GM21526 (cell line): ENCODE measurements at regions not wholly inside any gene's neighbourhood (a gene's known extent, or its start where the extent isn't known, plus 50 kb on each side); places are given as distances from the start of the nearest gene placed in this dataset.
"Not testable (repeated sequence)": the region's sequence is repeated elsewhere in the genome, so short reads cannot be mapped to it uniquely, and the experiment has no call there.

ENCODE experiments used
- ATAC-seq: cut with Tn5 transposase; IDR thresholded peaks from one replicate; pipeline ENCODE4 v1.9.1; 2021; ENCODE audit warnings: moderate library complexity; ENCODE audit not compliant: unreplicated experiment, low FRiP score

- ATAC-seq = no peak
These were observed 1937.3 kb downstream of the OLFM4 start for GRCh38 chr13:54965881-54966280.

GRCh38 chr13:54972838-54973237 is 1944.2 kb downstream of the OLFM4 start:
- ATAC-seq = no peak

- ATAC-seq = no peak
These were observed 1947.1 kb downstream of the OLFM4 start for GRCh38 chr13:54975676-54976075.

- no peak for ATAC-seq
These were observed 1952.0 kb downstream of the OLFM4 start for GRCh38 chr13:54980651-54981050.

GRCh38 chr13:54989418-54989817 is 1960.8 kb downstream of the OLFM4 start:
- no peak for ATAC-seq

- ATAC-seq = no peak
These were observed 1970.8 kb downstream of the OLFM4 start for GRCh38 chr13:54999399-54999907.

- ATAC-seq = no peak
These were observed 1971.4 kb downstream of the OLFM4 start for GRCh38 chr13:55000043-55000442.

- ATAC-seq = no peak
These were observed 1972.2 kb downstream of the OLFM4 start for GRCh38 chr13:55000844-55001243.

- ATAC-seq = no peak
These were observed 1973.3 kb downstream of the OLFM4 start for GRCh38 chr13:55001881-55002280.

- no peak for ATAC-seq
These were observed 1979.1 kb downstream of the OLFM4 start for GRCh38 chr13:55007681-55008080.

GRCh38 chr13:55013051-55013450 is 1984.4 kb downstream of the OLFM4 start:
- no peak for ATAC-seq

- no peak for ATAC-seq
These were observed 2000.7 kb downstream of the OLFM4 start for GRCh38 chr13:55029280-55029679.

- no peak for ATAC-seq
These were observed 2009.6 kb downstream of the OLFM4 start for GRCh38 chr13:55038230-55038629.

GRCh38 chr13:55053891-55054550 is 2025.4 kb downstream of the OLFM4 start:
- ATAC-seq = not testable (repeated sequence)

- ATAC-seq = not testable (repeated sequence)
These were observed 2027.1 kb downstream of the OLFM4 start for GRCh38 chr13:55055666-55056065.

- ATAC-seq = no peak
These were observed 2034.0 kb downstream of the OLFM4 start for GRCh38 chr13:55062662-55063061.

- ATAC-seq = no peak
These were observed 2039.3 kb downstream of the OLFM4 start for GRCh38 chr13:55067946-55068345.

- no peak for ATAC-seq
These were observed 2041.1 kb downstream of the OLFM4 start for GRCh38 chr13:55069746-55070145.

GRCh38 chr13:55073000-55073399 is 2044.4 kb downstream of the OLFM4 start:
- ATAC-seq = no peak

- no peak for ATAC-seq
These were observed 2056.0 kb downstream of the OLFM4 start for GRCh38 chr13:55084630-55085029.

- ATAC-seq = no peak
These were observed 2053.6 kb upstream of the PRR20A start for GRCh38 chr13:55087085-55087484.

GRCh38 chr13:55090612-55091011 is 2050.1 kb upstream of the PRR20A start:
- ATAC-seq = no peak

- no peak for ATAC-seq
These were observed 2049.5 kb upstream of the PRR20A start for GRCh38 chr13:55091172-55091571.
